Upper lobe of left lung (tissue), 4 donors: ENCODE measurements at regions not wholly inside any gene's neighbourhood (a gene's known extent, or its start where the extent isn't known, plus 50 kb on each side); places are given as distances from the start of the nearest gene placed in this dataset.
"Not testable (repeated sequence)": the region's sequence is repeated elsewhere in the genome, so short reads cannot be mapped to it uniquely, and the experiment has no call there.

Experiments
- CTCF ChIP-seq, 6 experiments: fragments of 450-650 bp in 4 of 6; fragments of 200-600 bp in 2 of 6; sonication (generic) in 2 of 6; IDR thresholded peaks; one replicate each; pipeline ENCODE4 v1.5.1; 2016 to 2019; ENCODE audit warnings: antibody characterized with exemption in 6 of 6
- POLR2A ChIP-seq, 4 donors: fragments of 450-650 bp; IDR thresholded peaks; one replicate each; pipeline ENCODE4 v1.5.1; 2016 to 2017; ENCODE audit warnings: antibody characterized with exemption in 4 of 4, mild to moderate bottlenecking in 2 of 4
- POLR2AphosphoS5 ChIP-seq, 2 donors: sonication (generic); formaldehyde crosslinking; IDR thresholded peaks; one replicate each; pipeline ENCODE4 v1.5.1; 2017; ENCODE audit warnings: antibody characterized with exemption in 2 of 2

DNA sequence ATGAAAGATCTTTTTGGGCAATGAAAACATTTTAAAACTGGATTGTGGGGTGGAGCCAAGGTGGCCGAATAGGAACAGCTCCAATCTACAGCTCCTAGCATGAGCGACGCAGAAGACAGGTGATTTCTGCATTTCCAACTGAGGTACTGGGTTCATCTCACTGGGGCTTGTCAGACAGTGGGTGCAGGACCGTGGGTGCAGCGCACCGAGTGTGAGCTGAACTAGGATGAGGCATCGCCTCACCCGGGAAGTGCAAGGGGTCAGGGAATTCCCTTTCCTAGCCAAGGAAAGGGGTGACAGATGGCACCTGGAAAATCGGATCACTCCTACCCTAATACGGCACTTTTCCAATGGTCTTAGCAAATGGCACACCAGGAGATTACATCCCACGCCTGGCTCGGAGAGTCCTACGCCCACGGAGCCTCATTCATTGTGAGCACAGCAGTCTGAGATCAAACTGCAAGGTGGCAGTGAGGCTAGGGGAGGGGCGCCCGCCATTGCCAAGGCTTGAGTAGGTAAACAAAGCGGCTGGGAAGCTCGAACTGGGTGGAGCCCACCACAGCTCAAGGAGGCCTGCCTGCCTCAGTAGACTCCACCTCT lies 84.3 kb upstream of the FANCL start:
- not testable (repeated sequence) for TF ChIP-seq POLR2A, POLR2AphosphoS5, CTCF (IDR thresholded peaks at IDR 0.05)
